ENCODE measurements at regions not wholly inside any gene's neighbourhood (a gene's known extent, or its start where the extent isn't known, plus 50 kb on each side); places are given as distances from the start of the nearest gene placed in this dataset.
A peak's percentile ranks its signal among the peaks of the same experiment; 100 is the strongest.

- Mint-ChIP-seq H3K4me3 (peak overlapping the region; percentile 1), H3K27ac (peak overlapping the region; percentile 2), H3K4me1 (ENCODE audit: low read depth) (peaks cover 43% of the 10 kb centered on the region), H3K36me3 (ENCODE audit: low read depth) (peaks cover 2% of the 10 kb centered on the region), H3K27me3 (ENCODE audit: low read depth) (peaks cover 4% of the 10 kb centered on the region), H3K9me3 (no peaks in the 10 kb centered on the region)
These were observed 55.6 kb downstream of the ZNF281 start for GRCh38 chr1:200354243-200354642.

- H3K27me3 Mint-ChIP-seq (ENCODE audit: low read depth): peaks cover under 1% of the 10 kb centered on the region
- peaks cover 43% of the 10 kb centered on the region for H3K4me1 Mint-ChIP-seq (ENCODE audit: low read depth)
- H3K27ac Mint-ChIP-seq: peak overlapping the region; percentile 73
- H3K4me3 Mint-ChIP-seq: peak overlapping the region; percentile 68
- no peaks in the 10 kb centered on the region for H3K9me3 Mint-ChIP-seq
- peaks cover 2% of the 10 kb centered on the region for H3K36me3 Mint-ChIP-seq (ENCODE audit: low read depth)
These were observed 56.6 kb downstream of the ZNF281 start for GRCh38 chr1:200353232-200353631.

GRCh38 chr1:200351826-200352549 lies 57.8 kb downstream of the ZNF281 start:
- H3K4me1 Mint-ChIP-seq (ENCODE audit: low read depth): peaks cover 43% of the 10 kb centered on the region
- peak overlapping the region; percentile 43 for H3K27ac Mint-ChIP-seq
- H3K9me3 Mint-ChIP-seq: no peaks in the 10 kb centered on the region
- H3K36me3 Mint-ChIP-seq (ENCODE audit: low read depth): peaks cover 2% of the 10 kb centered on the region
- no peaks in the 10 kb centered on the region for H3K27me3 Mint-ChIP-seq (ENCODE audit: low read depth)
- peak overlapping the region; percentile 19 for H3K4me3 Mint-ChIP-seq

GRCh38 chr1:200351425-200351824 lies 58.4 kb downstream of the ZNF281 start:
- peak overlapping the region; percentile 27 for H3K27ac Mint-ChIP-seq
- peaks cover 2% of the 10 kb centered on the region for H3K36me3 Mint-ChIP-seq (ENCODE audit: low read depth)
- H3K4me1 Mint-ChIP-seq (ENCODE audit: low read depth): peaks cover 43% of the 10 kb centered on the region
- H3K4me3 Mint-ChIP-seq: no peak overlapping the region
- H3K27me3 Mint-ChIP-seq (ENCODE audit: low read depth): no peaks in the 10 kb centered on the region
- H3K9me3 Mint-ChIP-seq: no peaks in the 10 kb centered on the region

- H3K27ac Mint-ChIP-seq: no peak overlapping the region
- H3K27me3 Mint-ChIP-seq (ENCODE audit: low read depth): no peaks in the 10 kb centered on the region
- peaks cover 13% of the 10 kb centered on the region for H3K4me1 Mint-ChIP-seq (ENCODE audit: low read depth)
- H3K36me3 Mint-ChIP-seq (ENCODE audit: low read depth): no peaks in the 10 kb centered on the region
- no peaks in the 10 kb centered on the region for H3K9me3 Mint-ChIP-seq
- H3K4me3 Mint-ChIP-seq: no peak overlapping the region
These were observed 63.1 kb downstream of the ZNF281 start for GRCh38 chr1:200346700-200347099.

- Mint-ChIP-seq H3K27me3 (ENCODE audit: low read depth) (no peaks in the 10 kb centered on the region), H3K27ac (no peak overlapping the region), H3K9me3 (no peaks in the 10 kb centered on the region), H3K4me1 (ENCODE audit: low read depth) (peaks cover 9% of the 10 kb centered on the region), H3K36me3 (ENCODE audit: low read depth) (no peaks in the 10 kb centered on the region), H3K4me3 (no peak overlapping the region)
These were observed 64.3 kb downstream of the ZNF281 start for GRCh38 chr1:200345520-200345919.

GRCh38 chr1:200343874-200344273 lies 66.0 kb downstream of the ZNF281 start:
- no peaks in the 10 kb centered on the region for H3K36me3 Mint-ChIP-seq (ENCODE audit: low read depth)
- no peak overlapping the region for H3K27ac Mint-ChIP-seq
- H3K4me3 Mint-ChIP-seq: no peak overlapping the region
- H3K4me1 Mint-ChIP-seq (ENCODE audit: low read depth): peaks cover 5% of the 10 kb centered on the region
- H3K27me3 Mint-ChIP-seq (ENCODE audit: low read depth): no peaks in the 10 kb centered on the region
- H3K9me3 Mint-ChIP-seq: no peaks in the 10 kb centered on the region

- Mint-ChIP-seq H3K4me3 (no peak overlapping the region), H3K9me3 (no peaks in the 10 kb centered on the region), H3K4me1 (ENCODE audit: low read depth) (peaks cover 7% of the 10 kb centered on the region), H3K27ac (no peak overlapping the region), H3K36me3 (ENCODE audit: low read depth) (no peaks in the 10 kb centered on the region), H3K27me3 (ENCODE audit: low read depth) (no peaks in the 10 kb centered on the region)
These were observed 67.1 kb downstream of the ZNF281 start for GRCh38 chr1:200342511-200343311.

GRCh38 chr1:200338451-200338850 lies 71.4 kb downstream of the ZNF281 start:
- no peaks in the 10 kb centered on the region for H3K9me3 Mint-ChIP-seq
- no peaks in the 10 kb centered on the region for H3K27me3 Mint-ChIP-seq (ENCODE audit: low read depth)
- no peaks in the 10 kb centered on the region for H3K36me3 Mint-ChIP-seq (ENCODE audit: low read depth)
- H3K4me3 Mint-ChIP-seq: no peak overlapping the region
- H3K27ac Mint-ChIP-seq: no peak overlapping the region
- H3K4me1 Mint-ChIP-seq (ENCODE audit: low read depth): peaks cover 11% of the 10 kb centered on the region

GRCh38 chr1:200337831-200338230 lies 72.0 kb downstream of the ZNF281 start:
- H3K4me1 Mint-ChIP-seq (ENCODE audit: low read depth): peaks cover 11% of the 10 kb centered on the region
- H3K9me3 Mint-ChIP-seq: no peaks in the 10 kb centered on the region
- no peaks in the 10 kb centered on the region for H3K27me3 Mint-ChIP-seq (ENCODE audit: low read depth)
- H3K36me3 Mint-ChIP-seq (ENCODE audit: low read depth): no peaks in the 10 kb centered on the region
- no peak overlapping the region for H3K4me3 Mint-ChIP-seq
- H3K27ac Mint-ChIP-seq: no peak overlapping the region

- H3K4me1 Mint-ChIP-seq (ENCODE audit: low read depth): peaks cover 11% of the 10 kb centered on the region
- no peak overlapping the region for H3K4me3 Mint-ChIP-seq
- no peaks in the 10 kb centered on the region for H3K27me3 Mint-ChIP-seq (ENCODE audit: low read depth)
- no peaks in the 10 kb centered on the region for H3K9me3 Mint-ChIP-seq
- H3K36me3 Mint-ChIP-seq (ENCODE audit: low read depth): no peaks in the 10 kb centered on the region
- no peak overlapping the region for H3K27ac Mint-ChIP-seq
These were observed 72.4 kb downstream of the ZNF281 start for GRCh38 chr1:200337410-200337809.

- no peaks in the 10 kb centered on the region for H3K36me3 Mint-ChIP-seq (ENCODE audit: low read depth)
- no peak overlapping the region for H3K27ac Mint-ChIP-seq
- H3K4me1 Mint-ChIP-seq (ENCODE audit: low read depth): peaks cover 11% of the 10 kb centered on the region
- H3K27me3 Mint-ChIP-seq (ENCODE audit: low read depth): no peaks in the 10 kb centered on the region
- no peak overlapping the region for H3K4me3 Mint-ChIP-seq
- no peaks in the 10 kb centered on the region for H3K9me3 Mint-ChIP-seq
These were observed 72.9 kb downstream of the ZNF281 start for GRCh38 chr1:200336901-200337391.

GRCh38 chr1:200336101-200336845 lies 73.6 kb downstream of the ZNF281 start:
- Mint-ChIP-seq H3K4me3 (no peak overlapping the region), H3K36me3 (ENCODE audit: low read depth) (no peaks in the 10 kb centered on the region), H3K27me3 (ENCODE audit: low read depth) (no peaks in the 10 kb centered on the region), H3K9me3 (no peaks in the 10 kb centered on the region), H3K4me1 (ENCODE audit: low read depth) (peaks cover 10% of the 10 kb centered on the region), H3K27ac (no peak overlapping the region)

- Mint-ChIP-seq H3K27ac (no peak overlapping the region), H3K27me3 (ENCODE audit: low read depth) (no peaks in the 10 kb centered on the region), H3K9me3 (no peaks in the 10 kb centered on the region), H3K36me3 (ENCODE audit: low read depth) (no peaks in the 10 kb centered on the region), H3K4me1 (ENCODE audit: low read depth) (peaks cover 9% of the 10 kb centered on the region), H3K4me3 (no peak overlapping the region)
These were observed 75.1 kb downstream of the ZNF281 start for GRCh38 chr1:200334661-200335256.
